GM21447 (cell line): ENCODE measurements at regions not wholly inside any gene's neighbourhood (a gene's known extent, or its start where the extent isn't known, plus 50 kb on each side); places are given as distances from the start of the nearest gene placed in this dataset.
"Not testable (repeated sequence)": the region's sequence is repeated elsewhere in the genome, so short reads cannot be mapped to it uniquely, and the experiment has no call there.

ENCODE experiments used
- ATAC-seq: cut with Tn5 transposase; IDR thresholded peaks from one replicate; pipeline ENCODE4 v1.9.1; 2021; ENCODE audit not compliant: unreplicated experiment

GRCh38 chr5:15384581-15384980, 115.4 kb upstream of the FBXL7 start:
- ATAC-seq, result no peak

- no peak for ATAC-seq
These were observed 115.8 kb upstream of the FBXL7 start for GRCh38 chr5:15384176-15384575.

- ATAC-seq, result no peak
These were observed 116.5 kb upstream of the FBXL7 start for GRCh38 chr5:15383469-15383868.

GRCh38 chr5:15383021-15383420, 117.0 kb upstream of the FBXL7 start:
- no peak for ATAC-seq

- ATAC-seq, result no peak
These were observed 122.2 kb upstream of the FBXL7 start for GRCh38 chr5:15377573-15378340.

- no peak for ATAC-seq
These were observed 123.2 kb upstream of the FBXL7 start for GRCh38 chr5:15376803-15377202.

- no peak for ATAC-seq
These were observed 123.9 kb upstream of the FBXL7 start for GRCh38 chr5:15376088-15376487.

- ATAC-seq, result no peak
These were observed 124.4 kb upstream of the FBXL7 start for GRCh38 chr5:15375559-15375958.

GRCh38 chr5:15374886-15375285, 125.1 kb upstream of the FBXL7 start:
- no peak for ATAC-seq

- ATAC-seq, result no peak
These were observed 126.8 kb upstream of the FBXL7 start for GRCh38 chr5:15373151-15373550.

GRCh38 chr5:15371184-15371583, 128.8 kb upstream of the FBXL7 start:
- no peak for ATAC-seq

- ATAC-seq, result no peak
These were observed 131.1 kb upstream of the FBXL7 start for GRCh38 chr5:15368835-15369234.

- no peak for ATAC-seq
These were observed 132.5 kb upstream of the FBXL7 start for GRCh38 chr5:15367489-15367888.

- ATAC-seq, result no peak
These were observed 133.1 kb upstream of the FBXL7 start for GRCh38 chr5:15366676-15367391.

- ATAC-seq, result no peak
These were observed 134.9 kb upstream of the FBXL7 start for GRCh38 chr5:15365070-15365469.

- ATAC-seq, result no peak
These were observed 136.4 kb upstream of the FBXL7 start for GRCh38 chr5:15363601-15364000.

GRCh38 chr5:15357092-15357453, 142.9 kb upstream of the FBXL7 start:
- ATAC-seq, result not testable (repeated sequence)

- not testable (repeated sequence) for ATAC-seq
These were observed 143.5 kb upstream of the FBXL7 start for GRCh38 chr5:15356308-15357091.

GRCh38 chr5:15354021-15354420, 146.0 kb upstream of the FBXL7 start:
- no peak for ATAC-seq

- ATAC-seq, result no peak
These were observed 146.8 kb upstream of the FBXL7 start for GRCh38 chr5:15353086-15353645.

- ATAC-seq, result no peak
These were observed 149.4 kb upstream of the FBXL7 start for GRCh38 chr5:15350614-15351013.
